Retina (tissue), 1 donor: ENCODE measurements at regions not wholly inside any gene's neighbourhood (a gene's known extent, or its start where the extent isn't known, plus 50 kb on each side); places are given as distances from the start of the nearest gene placed in this dataset.
A peak's percentile ranks its signal among the peaks of the same experiment; 100 is the strongest.

ENCODE experiments used
- DNase-seq: peaks from one replicate; pipeline ENCODE4 v3.0.0-alpha.2; 2016

DNA sequence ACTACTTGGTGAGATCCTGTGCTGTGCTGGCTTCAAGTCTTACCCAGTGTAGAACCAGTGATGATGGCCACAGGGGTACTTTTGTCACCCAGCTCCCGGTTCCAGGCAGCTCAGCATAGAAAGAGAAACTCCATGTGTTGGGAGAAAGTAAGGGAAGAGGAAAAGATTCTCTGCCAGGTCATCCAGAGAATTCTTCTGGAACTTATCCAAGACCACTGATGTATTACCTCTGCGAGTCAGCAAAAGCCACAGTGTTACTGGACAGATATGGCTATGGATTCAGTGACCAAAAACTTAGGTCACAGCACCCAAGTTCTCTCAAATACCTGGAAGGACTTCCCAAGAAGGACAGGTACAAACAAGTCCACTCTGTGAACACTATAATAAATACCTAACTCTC lies 399.5 kb upstream of the MIR17HG start:
- no peak for DNase-seq

DNA sequence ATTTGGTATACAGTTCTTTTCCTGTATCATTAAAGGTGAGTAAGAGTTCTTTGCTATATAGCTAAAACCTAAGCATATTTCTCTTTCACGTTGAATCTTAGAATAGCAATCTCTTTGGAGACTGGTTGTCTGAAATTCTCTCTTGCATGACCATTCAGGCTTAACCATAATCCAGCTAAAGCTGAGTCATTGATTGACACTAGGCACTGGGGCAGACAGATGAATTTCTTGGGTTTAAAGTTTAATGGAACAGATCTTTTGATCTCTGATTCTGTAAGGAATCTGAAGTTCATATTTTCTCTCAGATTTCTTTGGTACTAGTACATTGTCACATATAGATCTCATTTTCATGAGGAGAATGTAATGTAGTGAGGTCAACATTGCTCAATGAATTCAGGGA lies 397.3 kb upstream of the MIR17HG start:
- no peak for DNase-seq

DNA sequence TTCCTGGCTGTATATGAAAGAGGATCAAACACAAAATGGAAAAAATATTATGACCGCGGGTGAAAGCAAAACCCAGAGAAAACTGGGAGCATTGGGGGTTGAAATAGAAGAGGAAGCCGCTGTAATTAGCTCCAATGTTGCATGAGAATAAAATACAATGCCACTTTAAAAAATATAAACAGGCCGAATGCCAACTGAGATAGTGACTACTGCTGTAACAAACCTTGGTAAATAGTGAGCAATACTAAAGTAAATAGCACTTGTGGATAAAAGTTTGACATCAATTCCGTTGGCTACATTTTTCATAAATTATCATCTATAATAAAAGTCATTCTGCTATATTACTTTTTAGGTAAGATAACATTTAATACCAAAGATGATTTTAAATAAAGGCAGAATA lies 395.8 kb upstream of the MIR17HG start:
- no peak for DNase-seq

DNA sequence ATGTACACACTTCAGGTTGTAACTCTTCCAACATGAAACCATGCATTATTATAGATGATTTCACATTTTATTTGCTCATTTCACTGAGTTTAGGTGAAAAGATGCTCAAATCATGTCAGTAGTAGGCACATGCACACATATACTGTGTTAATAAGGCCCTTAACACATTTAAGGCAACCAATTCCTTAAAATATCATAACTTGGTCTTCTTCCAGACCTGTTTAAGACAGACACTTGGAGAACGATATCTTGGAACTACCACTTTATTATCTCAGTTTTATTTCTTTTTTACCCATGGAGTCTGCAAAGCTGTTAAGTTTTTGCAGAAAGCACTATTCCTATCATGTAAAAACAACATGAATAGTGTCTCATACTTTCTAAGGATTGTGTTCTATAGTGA lies 395.2 kb upstream of the MIR17HG start:
- DNase-seq, result no peak

DNA sequence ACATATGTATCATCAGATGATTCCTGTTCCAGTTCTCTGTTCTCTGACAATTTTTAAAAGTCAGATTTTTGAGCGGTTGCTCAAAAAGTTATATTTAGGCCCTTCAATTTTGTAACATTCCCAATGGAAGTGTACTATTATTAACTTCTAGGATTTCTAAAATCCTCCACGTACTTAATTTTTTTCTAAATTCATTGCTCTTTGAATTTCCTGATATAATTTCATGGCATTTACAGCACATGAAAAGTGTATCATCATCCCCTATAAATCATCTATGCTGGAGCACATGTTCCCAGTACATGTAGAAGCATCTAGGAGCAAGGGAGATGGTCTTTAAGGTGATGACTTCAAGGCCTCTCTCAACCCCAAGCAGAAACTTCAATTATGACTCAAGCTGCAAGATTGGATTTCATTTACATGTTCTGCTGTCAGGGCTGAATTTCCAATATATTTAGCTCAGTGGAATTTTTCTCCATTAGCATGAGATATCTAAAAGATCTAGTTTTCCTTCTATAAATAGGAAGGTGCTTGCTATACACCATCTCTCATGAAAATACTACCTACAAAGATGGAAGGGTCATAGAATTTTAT lies 392.8 kb upstream of the MIR17HG start:
- no peak for DNase-seq

DNA sequence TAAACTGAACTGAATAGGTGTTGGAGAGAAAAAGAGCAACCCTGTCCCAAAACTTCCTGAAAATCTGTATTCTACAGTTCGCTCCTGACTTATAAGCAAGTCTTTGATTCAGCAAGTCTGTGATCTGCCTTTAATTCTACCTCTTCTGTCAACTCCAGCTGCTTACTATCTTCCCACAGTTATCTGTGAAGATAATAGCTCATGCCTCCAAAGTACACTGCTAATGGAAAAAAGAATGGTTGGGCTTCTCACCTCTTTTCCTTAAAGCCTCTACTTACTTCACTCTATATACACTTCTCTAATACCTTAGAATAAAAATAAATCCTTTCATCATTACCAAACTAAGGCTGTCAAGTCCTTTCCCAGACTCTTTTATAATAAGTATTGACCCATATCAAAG lies 391.5 kb upstream of the MIR17HG start:
- no peak for DNase-seq

DNA sequence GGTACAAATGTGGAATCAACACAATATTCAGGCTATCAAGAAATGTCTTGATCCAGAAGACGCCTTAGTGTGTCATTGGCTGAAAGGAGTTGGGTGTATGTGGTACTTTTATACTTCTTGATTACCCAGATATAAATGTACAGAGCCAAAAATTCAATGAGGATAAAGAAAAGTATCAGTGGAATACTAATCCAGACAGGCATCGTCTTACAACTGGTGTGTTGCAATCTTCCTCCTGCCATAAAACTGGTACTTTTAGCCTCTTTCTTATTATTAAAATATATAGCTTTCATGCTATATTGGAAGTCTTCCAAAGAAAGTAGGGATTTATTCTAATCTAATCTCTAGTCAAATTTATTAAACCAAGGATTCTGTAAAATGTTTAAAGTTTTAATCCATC lies 388.6 kb upstream of the MIR17HG start:
- no peak for DNase-seq

DNA sequence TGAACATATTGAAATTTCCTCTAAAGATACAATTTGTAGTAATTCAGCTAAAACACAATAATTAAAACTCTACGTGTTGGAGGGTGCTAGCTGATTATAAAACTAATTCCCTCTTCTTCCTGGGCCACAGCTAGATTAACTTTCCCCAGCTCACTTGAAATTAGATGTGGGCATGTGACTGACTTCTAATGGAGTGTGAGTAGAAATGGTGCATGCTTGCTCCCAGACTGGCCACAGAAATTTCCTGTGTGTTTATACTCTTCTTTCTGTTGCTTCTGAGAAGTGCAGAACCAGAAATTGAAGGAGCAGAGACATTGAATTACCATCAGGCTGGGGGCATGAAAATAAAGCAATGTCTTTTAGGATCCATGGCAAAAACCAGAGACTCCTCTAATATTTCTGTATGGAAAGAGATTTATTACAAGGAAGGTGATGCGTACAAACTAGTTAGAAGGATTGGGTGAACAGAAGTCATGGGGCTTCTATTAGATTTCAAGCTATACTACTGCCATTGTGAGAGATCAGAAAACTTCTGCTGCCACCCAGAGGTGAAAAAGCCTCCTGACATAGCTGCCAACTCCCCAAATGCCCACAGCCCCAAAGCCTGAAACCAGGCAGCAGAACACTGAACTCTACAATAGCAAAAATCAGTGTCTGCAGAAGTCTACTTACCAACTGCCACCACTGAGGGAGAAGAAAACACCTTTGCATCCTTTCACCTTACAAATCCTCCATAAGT lies 379.2 kb upstream of the MIR17HG start:
- DNase-seq, result peak; percentile 55

DNA sequence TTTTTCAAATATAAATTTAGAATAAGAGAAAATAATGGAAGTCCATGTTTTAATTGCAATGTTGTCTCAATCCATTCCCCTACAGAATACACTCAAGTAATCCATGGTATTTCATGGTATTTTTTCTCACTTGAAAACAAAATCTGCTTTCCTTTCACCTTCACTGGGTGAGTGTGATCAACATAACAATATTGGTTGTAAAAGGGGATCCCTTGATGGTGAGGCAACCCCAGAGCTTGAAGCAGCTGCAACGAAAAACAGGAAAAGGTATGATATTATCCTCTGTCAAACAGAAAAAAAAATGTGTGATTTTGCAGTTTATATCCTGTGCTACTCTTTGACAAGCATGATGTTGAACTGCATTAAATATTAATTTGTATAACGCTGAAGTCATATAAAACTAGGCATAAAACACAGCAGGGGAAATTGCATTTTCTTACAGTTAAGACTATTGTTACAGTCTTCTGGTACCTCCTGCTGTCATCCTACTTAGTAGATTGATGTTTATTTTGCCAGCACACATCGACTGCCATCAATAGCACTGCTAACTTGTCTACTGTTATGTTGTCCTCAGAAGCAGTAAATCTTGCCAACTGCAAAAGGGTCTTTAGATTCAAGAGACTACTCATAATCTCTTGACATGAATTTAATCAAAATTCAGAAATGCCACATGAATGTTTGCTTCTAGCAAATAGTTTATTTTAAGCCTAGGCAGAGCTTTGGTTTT lies 373.1 kb upstream of the MIR17HG start:
- no peak for DNase-seq

DNA sequence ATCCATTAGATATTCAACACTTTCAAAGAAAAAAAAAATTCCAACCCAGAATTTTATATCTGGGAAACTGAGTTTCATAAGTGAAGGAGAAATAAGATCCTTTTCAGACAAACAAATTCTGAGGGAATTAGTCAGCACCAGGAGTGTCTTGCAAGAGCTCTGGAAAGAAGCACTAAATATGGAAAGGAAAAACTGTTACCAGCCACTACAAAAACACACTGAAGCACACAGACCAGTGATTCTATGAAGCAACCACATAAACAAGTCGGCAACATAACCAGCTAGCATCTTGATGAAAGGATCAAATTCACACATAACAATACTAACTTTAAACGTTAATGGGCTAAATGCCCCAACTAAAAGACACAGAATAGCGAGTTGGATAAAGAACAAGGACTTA lies 368.4 kb upstream of the MIR17HG start:
- no peak for DNase-seq

DNA sequence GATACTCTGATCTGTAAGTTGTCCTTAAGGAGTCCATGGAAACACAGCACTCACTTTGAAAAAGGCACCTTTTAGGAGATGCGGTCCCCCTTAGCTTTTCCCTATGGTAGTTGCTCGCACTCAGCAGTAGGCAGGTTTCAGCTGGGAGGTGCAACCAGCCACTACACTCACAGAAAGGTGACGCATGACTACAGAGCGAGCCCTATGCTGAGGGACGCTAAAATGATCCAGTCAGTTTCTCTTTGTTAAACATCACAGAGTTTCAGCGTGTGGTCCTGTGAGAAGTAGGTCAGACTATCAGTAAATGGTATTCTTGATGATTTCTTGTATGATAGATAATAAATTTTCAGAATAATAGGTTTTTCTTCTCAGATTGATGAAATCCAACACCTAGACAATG lies 362.7 kb upstream of the MIR17HG start:
- no peak for DNase-seq

DNA sequence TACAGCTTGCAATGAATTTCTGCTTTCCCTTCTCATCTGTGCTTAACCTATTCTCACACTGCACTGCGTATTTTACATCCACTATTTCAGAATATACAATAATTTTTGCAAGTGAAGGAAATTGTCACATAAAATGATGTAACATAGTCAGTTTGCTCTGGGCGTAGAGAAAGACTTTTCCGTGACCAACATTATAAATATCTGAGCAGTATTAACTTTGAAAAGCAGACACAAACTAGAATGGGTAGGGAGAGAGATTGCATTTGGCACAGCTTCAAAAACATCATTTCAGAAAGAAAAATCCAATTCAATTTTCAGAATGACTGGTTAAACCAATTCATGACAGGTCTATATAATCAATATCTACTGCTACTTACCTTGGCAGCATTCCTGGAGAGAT lies 352.5 kb upstream of the MIR17HG start:
- no peak for DNase-seq

DNA sequence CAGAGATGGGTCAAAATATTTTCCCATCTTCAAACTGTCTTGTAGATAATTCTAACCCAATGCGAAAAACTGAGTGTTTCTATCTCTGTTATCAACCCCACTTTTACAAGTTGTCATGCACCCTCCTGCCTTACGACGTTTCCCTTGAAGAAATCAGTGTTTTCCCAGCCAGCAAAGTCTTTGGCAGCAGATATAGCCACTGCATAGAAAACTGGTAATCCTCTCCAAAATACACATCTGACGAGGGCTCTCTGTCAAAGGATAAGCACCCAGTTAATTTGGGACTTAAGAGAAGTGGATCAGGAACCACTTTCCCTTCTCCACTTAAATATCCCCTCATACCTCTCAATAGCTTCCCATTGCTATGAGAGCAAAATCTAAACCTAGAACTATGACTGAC lies 351.9 kb upstream of the MIR17HG start:
- no peak for DNase-seq

DNA sequence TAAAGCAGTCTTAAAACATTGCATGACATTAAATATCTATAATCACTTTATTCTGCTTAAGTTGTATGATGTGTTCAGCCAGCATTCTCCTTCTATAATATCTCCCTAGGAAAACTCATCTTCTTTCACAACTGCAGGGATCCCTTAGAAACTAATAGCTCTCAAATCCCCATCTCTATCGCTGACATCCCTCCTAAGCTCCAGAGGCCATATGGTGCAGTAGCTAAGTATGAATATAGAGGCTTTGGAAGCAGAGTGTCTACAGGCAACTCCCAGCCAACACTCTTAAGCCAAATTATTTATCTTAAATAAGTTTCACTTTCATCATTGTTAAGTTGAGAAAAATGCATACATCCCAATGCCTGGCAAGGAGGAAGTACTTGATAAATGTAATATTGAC lies 349.5 kb upstream of the MIR17HG start:
- DNase-seq, result no peak

DNA sequence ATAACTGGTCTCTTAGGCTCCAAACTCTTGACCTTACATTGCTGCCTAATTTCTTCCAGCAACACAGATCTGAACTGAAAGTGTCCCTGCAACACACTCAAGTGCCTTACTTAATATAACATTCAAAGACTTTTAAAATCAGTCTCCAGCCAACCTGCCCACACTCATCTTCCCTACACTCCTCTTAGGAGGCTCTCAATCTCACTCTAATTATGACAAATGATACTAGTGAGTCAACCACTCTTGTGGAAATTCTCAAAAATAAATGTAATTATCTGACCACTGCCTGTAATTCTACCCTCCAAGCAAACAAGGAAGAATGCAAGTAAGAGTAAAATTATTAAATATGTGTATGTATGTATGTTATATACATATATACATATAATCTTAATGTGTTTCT lies 348.1 kb upstream of the MIR17HG start:
- DNase-seq, result no peak

DNA sequence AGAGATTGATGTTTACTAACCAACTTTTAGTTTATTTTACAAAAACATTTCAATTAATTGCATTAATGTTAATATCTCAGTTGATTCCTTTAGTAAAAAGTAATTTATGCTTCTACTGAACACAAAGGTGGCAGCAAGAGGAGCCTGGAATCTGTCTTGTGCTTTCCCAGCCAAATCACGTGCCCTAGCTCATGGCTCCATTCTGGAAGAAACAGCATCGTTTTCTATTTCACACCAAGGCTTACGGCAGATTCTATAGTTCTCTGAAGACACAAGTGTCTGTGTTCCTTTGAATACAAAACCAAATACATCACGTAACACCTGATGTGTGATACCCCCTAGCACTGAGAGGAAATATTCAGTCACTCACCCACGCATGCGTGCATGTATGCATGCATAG lies 346.1 kb upstream of the MIR17HG start:
- DNase-seq, result no peak

DNA sequence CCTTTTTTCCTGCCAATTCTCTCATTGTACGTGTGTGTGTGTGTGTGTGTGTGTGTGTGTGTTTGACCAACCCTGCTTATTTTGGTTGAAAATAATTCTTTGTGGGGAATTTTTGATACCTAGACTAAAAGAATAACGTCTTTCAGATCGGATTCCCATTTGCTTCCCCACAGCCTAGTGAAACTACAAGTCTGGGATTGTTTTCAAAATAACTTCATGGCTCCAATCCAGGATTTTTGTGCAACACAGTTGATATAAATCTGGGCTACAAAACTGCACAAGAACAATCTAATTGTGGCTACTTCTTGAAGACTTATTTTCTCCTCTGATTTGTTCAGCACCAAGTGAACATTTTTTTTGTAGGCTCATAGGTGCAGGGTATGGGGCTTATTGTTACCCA lies 332.8 kb upstream of the MIR17HG start:
- no peak for DNase-seq

DNA sequence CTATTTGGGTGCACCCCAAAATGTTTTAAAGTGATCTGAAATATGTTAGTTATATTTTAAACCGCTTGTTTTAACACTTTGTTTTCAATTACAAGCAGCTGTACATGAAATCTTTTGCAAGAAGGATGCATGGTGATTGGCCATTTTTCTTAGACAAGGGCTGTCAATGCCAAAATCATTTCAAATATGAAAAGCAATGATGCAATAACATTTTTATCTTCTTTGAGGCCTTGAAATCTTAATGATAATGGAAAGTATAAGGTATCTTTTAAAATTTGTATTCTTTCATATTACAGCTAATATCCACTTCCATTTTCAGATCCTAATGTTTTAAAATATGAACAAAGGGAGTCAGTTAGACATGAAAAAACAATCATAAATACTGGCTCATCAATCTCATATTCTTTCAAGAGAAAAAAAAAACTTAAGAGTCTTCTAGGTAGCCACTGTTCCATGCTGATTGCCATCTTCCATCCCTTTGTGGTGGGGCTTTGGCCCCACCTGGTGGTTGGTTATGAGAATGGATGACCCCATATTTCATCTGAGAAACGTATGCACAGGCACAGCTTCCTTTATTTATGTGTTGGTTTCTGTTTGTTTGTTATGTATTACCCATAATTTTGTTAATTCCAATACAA lies 330.3 kb upstream of the MIR17HG start:
- DNase-seq, result peak; percentile 34

DNA sequence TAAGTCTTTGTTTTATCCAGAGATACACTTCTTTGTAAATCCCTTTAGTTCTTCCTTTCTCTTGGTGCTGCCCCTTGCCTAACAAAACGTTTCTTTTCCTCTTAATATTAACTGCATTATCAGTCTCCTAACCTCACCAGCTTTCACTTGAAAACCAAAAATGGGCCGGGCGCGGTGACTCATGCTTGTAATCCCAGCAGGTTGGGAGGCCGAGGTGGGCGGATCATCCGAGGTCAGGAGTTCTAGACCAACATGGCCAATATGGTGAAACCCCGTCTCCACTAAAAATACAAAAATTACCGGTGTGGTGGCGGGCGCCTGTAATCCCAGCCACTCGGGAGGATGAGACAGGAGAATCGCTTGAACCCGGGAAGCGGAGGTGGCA lies 329.8 kb upstream of the MIR17HG start:
- no peak for DNase-seq

DNA sequence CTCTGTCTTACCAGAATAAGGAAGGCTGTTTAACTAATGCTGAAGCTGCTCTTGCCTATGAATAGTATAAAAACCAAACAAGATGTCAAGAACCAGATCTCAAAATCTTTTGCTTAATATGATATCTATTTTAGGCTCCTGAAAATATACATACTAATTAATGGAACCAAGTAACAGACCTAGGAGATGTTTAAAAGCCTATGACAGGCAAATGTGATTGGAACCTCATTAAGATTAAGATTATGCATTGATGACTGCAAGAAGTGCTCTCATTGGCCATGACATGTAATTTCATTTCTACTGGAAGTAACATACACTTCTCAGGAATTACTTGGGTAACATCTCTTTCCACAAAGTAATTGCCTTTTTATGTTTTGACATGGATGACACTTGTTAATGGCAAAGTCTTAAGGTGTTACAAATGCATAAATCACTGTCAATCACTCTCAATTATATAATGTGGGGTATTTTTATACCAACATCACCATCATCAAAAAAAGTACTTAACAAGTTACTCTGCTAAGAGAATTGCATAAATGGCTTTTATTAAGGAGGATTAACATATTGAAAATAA lies 326.9 kb upstream of the MIR17HG start:
- no peak for DNase-seq

DNA sequence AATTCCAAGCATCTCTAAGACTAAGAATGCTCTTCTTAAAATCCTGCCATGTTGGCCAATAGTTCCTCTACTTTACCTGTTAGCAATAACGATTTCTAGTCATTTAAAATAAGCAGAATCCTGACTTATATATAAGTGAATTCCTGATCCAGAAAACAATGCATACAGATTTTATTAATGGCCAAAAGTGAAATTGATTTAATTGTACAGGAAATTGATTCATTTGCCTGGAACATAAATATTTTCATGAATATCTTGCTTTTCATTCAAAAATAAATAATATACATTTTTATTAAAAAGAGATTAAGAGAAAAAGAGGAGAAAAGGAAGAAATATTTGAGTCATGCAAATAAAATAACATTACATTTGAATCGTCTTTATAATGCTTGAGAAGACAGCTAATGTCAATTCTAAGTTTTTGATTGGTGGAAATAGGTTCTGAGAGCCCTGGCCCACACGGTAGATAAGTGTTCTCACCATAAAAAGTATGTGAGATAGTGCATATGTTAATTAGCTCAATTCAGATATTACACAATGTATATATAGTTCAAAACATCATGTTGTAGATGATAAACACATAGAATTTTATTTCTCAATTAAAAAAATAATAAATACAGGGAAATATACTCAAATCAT lies 323.2 kb upstream of the MIR17HG start:
- DNase-seq, result no peak

DNA sequence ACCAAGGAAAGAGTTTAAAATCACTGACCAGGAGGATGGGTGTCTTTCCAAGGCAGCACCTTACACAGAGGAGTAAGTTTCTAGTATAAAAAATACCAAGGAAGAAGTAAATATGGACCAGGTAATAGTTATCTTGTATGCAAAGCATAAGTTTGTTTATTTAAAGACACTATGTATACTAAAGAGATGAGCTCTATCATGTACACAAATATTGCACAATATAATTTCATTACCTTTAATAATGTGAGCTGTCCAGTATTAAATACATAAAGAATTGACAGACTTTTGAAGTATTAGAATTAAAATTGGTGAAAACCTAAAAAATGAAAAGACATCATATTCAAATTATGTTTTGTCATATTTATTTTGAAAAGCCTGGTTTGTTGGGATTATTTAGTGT lies 322.0 kb upstream of the MIR17HG start:
- no peak for DNase-seq

DNA sequence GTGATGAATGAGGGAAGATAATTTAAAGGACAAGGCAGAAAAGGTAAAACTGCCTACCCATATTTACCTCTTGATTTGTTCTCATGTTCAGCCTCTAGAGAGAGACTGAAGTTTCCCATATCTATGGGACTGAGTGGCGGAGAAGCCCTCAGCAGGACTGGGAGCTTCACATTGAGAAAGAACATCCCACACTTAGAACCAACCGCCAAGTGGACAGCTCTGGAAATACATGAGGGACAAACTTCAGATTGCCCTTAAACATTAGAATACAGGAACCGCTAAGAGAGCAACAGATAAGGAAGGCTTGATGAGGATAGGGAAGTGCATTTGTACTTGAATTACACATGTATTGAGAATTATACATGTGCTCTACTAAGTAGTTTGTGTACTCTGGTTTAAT lies 316.0 kb upstream of the MIR17HG start:
- no peak for DNase-seq
